B cell (primary cell): ENCODE measurements at regions not wholly inside any gene's neighbourhood (a gene's known extent, or its start where the extent isn't known, plus 50 kb on each side); places are given as distances from the start of the nearest gene placed in this dataset.

ENCODE experiments used
- ATAC-seq: fragments of 200-7000 bp; cut with Tn5 transposase; one replicate; pipeline ENCODE4 v1.10.0; 2021; ENCODE audit warnings: low read depth, mild to moderate bottlenecking, moderate number of reproducible peaks, moderate library complexity
- CTCF ChIA-PET: fragments of 350-600 bp; sonication (Branson Sonifier 250); formaldehyde crosslinking; loops from one replicate; lab custom pipeline; 2021; ENCODE audit warnings: antibody characterized with exemption, inconsistent platforms; lab: Charles Lee
- POLR2A ChIA-PET: fragments of 350-600 bp; sonication (Branson Sonifier 250); formaldehyde crosslinking; loops from one replicate; lab custom pipeline; 2021; ENCODE audit warnings: antibody characterized with exemption; lab: Charles Lee
- DNase-seq: peaks from one replicate; pipeline ENCODE4 v3.0.0; 2013
- H2AFZ ChIP-seq: 2 replicates; pipeline ENCODE4 v1.6.1; 2012; ENCODE audit warnings: mild to moderate bottlenecking, low read depth, low read length; ENCODE audit not compliant: insufficient read depth, poor library complexity, severe bottlenecking
- H3K27ac ChIP-seq, 2 donors: 1 replicate in 1 of 2; 2 replicates in 1 of 2; pipeline ENCODE4 v1.5.1; 2012 to 2013; ENCODE audit warnings: low read length in 2 of 2, mild to moderate bottlenecking in 2 of 2, moderate library complexity in 1 of 2
- H3K27me3 ChIP-seq, 4 experiments: fragments of 200-600 bp in 1 of 4; sonication (generic) in 1 of 4; replicated peaks in 1 of 4; 1 replicate in 2 of 4; 2 replicates in 2 of 4; pipeline versions ENCODE4 v1.6.1 to v1.7.0; 2013 to 2016; ENCODE audit warnings: low read length in 3 of 4, mild to moderate bottlenecking in 2 of 4, mixed read lengths in 1 of 4, moderate library complexity in 1 of 4; ENCODE audit not compliant: insufficient read depth in 4 of 4, control insufficient read depth in 3 of 4; ENCODE audit errors: control extremely low read depth in 1 of 4
- H3K36me3 ChIP-seq, 2 experiments: replicated peaks in 1 of 2; 1 replicate in 1 of 2; 2 replicates in 1 of 2; pipeline versions ENCODE4 v1.6.1 to v1.7.1; 2013; ENCODE audit warnings: low read length in 1 of 2; ENCODE audit not compliant: insufficient read depth in 2 of 2, control insufficient read depth in 1 of 2; ENCODE audit errors: control extremely low read depth in 1 of 2, extremely low read depth in 1 of 2
- H3K4me1 ChIP-seq, 2 donors: fragments of 200-600 bp in 1 of 2; sonication (generic) in 1 of 2; 1 replicate in 1 of 2; 2 replicates in 1 of 2; pipeline versions ENCODE4 v1.5.1 to v1.6.1; 2013 to 2017; ENCODE audit warnings: low read length in 2 of 2; ENCODE audit not compliant: control insufficient read depth in 2 of 2, insufficient read depth in 2 of 2
- H3K4me2 ChIP-seq: replicated peaks from 2 replicates; pipeline ENCODE3; 2012; ENCODE audit warnings: mild to moderate bottlenecking, low read depth, low read length; ENCODE audit not compliant: poor library complexity, severe bottlenecking
- H3K4me3 ChIP-seq, 5 experiments: fragments of 200-600 bp in 1 of 5; sonication (generic) in 1 of 5; 1 replicate in 3 of 5; 2 replicates in 2 of 5; pipeline versions ENCODE4 v1.5.1 to v1.7.0; 2011 to 2016; ENCODE audit warnings: low read length in 4 of 5, mild to moderate bottlenecking in 4 of 5, low read depth in 2 of 5, control low read depth in 1 of 5, moderate library complexity in 1 of 5; ENCODE audit not compliant: insufficient read depth in 1 of 5; ENCODE audit errors: control extremely low read depth in 1 of 5, extremely low read depth in 1 of 5
- H3K79me2 ChIP-seq: fragments of 200-600 bp; sonication (generic); one replicate; pipeline ENCODE4 v1.6.0; 2016; ENCODE audit warnings: low read length; ENCODE audit not compliant: control insufficient read depth, insufficient read depth
- H3K9ac ChIP-seq: fragments of 200-600 bp; sonication (generic); 2 replicates; pipeline ENCODE4 v1.6.1; 2017; ENCODE audit warnings: mild to moderate bottlenecking, low read length, moderate library complexity
- H3K9me3 ChIP-seq, 3 donors: one replicate each; pipeline versions ENCODE4 v1.6.1 to v1.7.1; 2013; ENCODE audit warnings: low read length in 2 of 3; ENCODE audit not compliant: control insufficient read depth in 2 of 3, insufficient read depth in 1 of 3; ENCODE audit errors: control extremely low read depth in 1 of 3
- H4K20me1 ChIP-seq: 2 replicates; pipeline ENCODE4 v1.6.0; 2012; ENCODE audit warnings: mild to moderate bottlenecking, low read length; ENCODE audit not compliant: insufficient read depth, control insufficient read depth, poor library complexity, severe bottlenecking
- H3K27ac Mint-ChIP-seq: one replicate; pipeline ENCODE4 v1.8.0; 2021; ENCODE audit warnings: mixed read lengths
- H3K27me3 Mint-ChIP-seq: one replicate; pipeline ENCODE4 v1.8.0; 2021; ENCODE audit warnings: mixed read lengths
- H3K4me1 Mint-ChIP-seq: one replicate; pipeline ENCODE4 v1.8.0; 2021; ENCODE audit warnings: mixed read lengths
- H3K4me3 Mint-ChIP-seq: one replicate; pipeline ENCODE4 v1.8.0; 2021; ENCODE audit warnings: mixed read lengths
- H3K9me3 Mint-ChIP-seq: one replicate; pipeline ENCODE4 v1.8.0; 2022; ENCODE audit warnings: mixed read lengths; ENCODE audit not compliant: insufficient read depth
- CTCF ChIP-seq: fragments of 200-600 bp; IDR thresholded peaks from one replicate; pipeline ENCODE4 v1.8.0; 2022; ENCODE audit warnings: antibody characterized with exemption, mild to moderate bottlenecking
- EZH2 ChIP-seq: IDR thresholded peaks from 2 replicates; pipeline ENCODE4 v1.6.1; 2012; ENCODE audit warnings: borderline replicate concordance, low read depth, mild to moderate bottlenecking, moderate library complexity, low read length; ENCODE audit not compliant: insufficient read depth, poor library complexity, severe bottlenecking
- WGBS: methylation state at CpG from one replicate; pipeline ENCODE4 v1.1.5; 2013; ENCODE audit warnings: missing lambda C conversion rate; ENCODE audit not compliant: insufficient coverage; 5-methylcytosine and 5-hydroxymethylcytosine counted together
- intact Hi-C: fragments of 100-400 bp; cut with micrococcal nuclease; formaldehyde crosslinking; loops from one replicate; pipeline ENCODE4 v1.10.0; 2022

- Histone ChIP-seq H2AFZ (no peak overlapping the region), H3K36me3 (no peaks in the 10 kb centered on the region), H3K4me1 (no peaks in the 10 kb centered on the region), H3K4me2 (no peak overlapping the region), H4K20me1 (no peaks in the 10 kb centered on the region), H3K9me3 (no peaks in the 10 kb centered on the region), H3K4me3 (no peak overlapping the region), H3K27me3 (no peaks in the 10 kb centered on the region), H3K9ac (no peak overlapping the region), H3K79me2 (no peaks in the 10 kb centered on the region), H3K27ac (no peak overlapping the region)
- Mint-ChIP-seq H3K27me3 (no peaks in the 10 kb centered on the region), H3K4me1 (no peaks in the 10 kb centered on the region), H3K4me3 (no peak overlapping the region), H3K9me3 (no peaks in the 10 kb centered on the region), H3K27ac (no peak overlapping the region)
- DNase-seq (no peak), ATAC-seq (no peak)
- ChIA-PET CTCF (no interaction called here), POLR2A (no interaction called here)
- intact Hi-C loops = no loop called here
- no peak for TF ChIP-seq CTCF
- TF ChIP-seq EZH2 = no peak
These were observed 669.1 kb upstream of the PCDH20 start for GRCh38 chr13:62084728-62085127.

GRCh38 chr13:62067821-62068220 is 652.2 kb upstream of the PCDH20 start:
- ChIA-PET POLR2A (no interaction called here), CTCF (no interaction called here)
- H2AFZ ChIP-seq = no peak overlapping the region
- no peaks in the 10 kb centered on the region for H3K9me3 ChIP-seq
- no peak overlapping the region for H3K4me3 Mint-ChIP-seq
- no peaks in the 10 kb centered on the region for H4K20me1 ChIP-seq
- no peaks in the 10 kb centered on the region for H3K4me1 Mint-ChIP-seq
- H3K27me3 Mint-ChIP-seq = no peaks in the 10 kb centered on the region
- DNase-seq (no peak), ATAC-seq (no peak)
- 80% methylated on average over 1 of the region's 4 CpGs for WGBS
- no peak overlapping the region for H3K4me3 ChIP-seq
- no peaks in the 10 kb centered on the region for H3K79me2 ChIP-seq
- no peaks in the 10 kb centered on the region for H3K27me3 ChIP-seq
- TF ChIP-seq CTCF (no peak), EZH2 (no peak)
- H3K4me2 ChIP-seq = no peak overlapping the region
- H3K9me3 Mint-ChIP-seq = peaks cover 12% of the 10 kb centered on the region
- no peak overlapping the region for H3K27ac ChIP-seq
- H3K9ac ChIP-seq = no peak overlapping the region
- no peaks in the 10 kb centered on the region for H3K36me3 ChIP-seq
- no peak overlapping the region for H3K27ac Mint-ChIP-seq
- intact Hi-C loops = no loop called here
- H3K4me1 ChIP-seq = no peaks in the 10 kb centered on the region
